WTC11 (cell line): ENCODE measurements at regions not wholly inside any gene's neighbourhood (a gene's known extent, or its start where the extent isn't known, plus 50 kb on each side); places are given as distances from the start of the nearest gene placed in this dataset.

Experiments used
- ATAC-seq: fragments of 200-7000 bp; cut with Tn5 transposase; 2 replicates; pipeline ENCODE4 v1.10.0; 2021; ENCODE audit warnings: mild to moderate bottlenecking, moderate library complexity
- CTCF ChIA-PET: fragments of 300-600 bp; sonication (Branson Sonifier 250); formaldehyde crosslinking; loops from one replicate; lab custom pipeline; 2021; ENCODE audit warnings: antibody characterized with exemption; lab: Charles Lee
- POLR2A ChIA-PET: fragments of 350-600 bp; sonication (Branson Sonifier 250); formaldehyde crosslinking; loops from one replicate; lab custom pipeline; 2021; ENCODE audit warnings: antibody characterized with exemption; lab: Charles Lee
- DNase-seq: peaks from one replicate; pipeline ENCODE4 v3.0.0; 2021; ENCODE audit warnings: low spot score
- H3K27ac Mint-ChIP-seq: 2 replicates; pipeline ENCODE4 v1.8.0; 2021; ENCODE audit warnings: mixed read lengths
- H3K27me3 Mint-ChIP-seq: 2 replicates; pipeline ENCODE4 v1.8.0; 2021; ENCODE audit warnings: low read depth, mild to moderate bottlenecking, moderate library complexity, mixed read lengths
- H3K36me3 Mint-ChIP-seq: 2 replicates; pipeline ENCODE4 v1.8.0; 2021; ENCODE audit warnings: mixed read lengths
- H3K4me1 Mint-ChIP-seq: 2 replicates; pipeline ENCODE4 v1.8.0; 2022; ENCODE audit warnings: mixed read lengths
- H3K4me3 Mint-ChIP-seq: 2 replicates; pipeline ENCODE4 v1.8.0; 2021; ENCODE audit warnings: mild to moderate bottlenecking, moderate library complexity, mixed read lengths
- H3K9me3 Mint-ChIP-seq: 2 replicates; pipeline ENCODE4 v1.8.0; 2021; ENCODE audit warnings: mixed read lengths
- ATF2 ChIP-seq: sonication (generic); formaldehyde crosslinking; IDR thresholded peaks from 2 replicates; pipeline ENCODE4 v1.8.1; 2022; ENCODE audit warnings: low read depth, missing genetic modification reagents, borderline replicate concordance
- ELF4 ChIP-seq: sonication (generic); formaldehyde crosslinking; IDR thresholded peaks from 2 replicates; pipeline ENCODE4 v1.8.1; 2022; ENCODE audit warnings: low read depth, mild to moderate bottlenecking, moderate library complexity, missing genetic modification reagents
- ERG ChIP-seq: fragments of 250-450 bp; sonication (Bioruptor Pico); IDR thresholded peaks from 2 replicates; pipeline ENCODE4 v1.8.0; 2021; ENCODE audit warnings: mild to moderate bottlenecking
- FOXK1 ChIP-seq: sonication (generic); formaldehyde crosslinking; IDR thresholded peaks from 2 replicates; pipeline ENCODE4 v1.8.0; 2022; ENCODE audit warnings: mild to moderate bottlenecking, moderate library complexity, missing genetic modification reagents
- FOXP1 ChIP-seq: sonication (generic); formaldehyde crosslinking; IDR thresholded peaks from 2 replicates; pipeline ENCODE4 v1.8.0; 2022; ENCODE audit warnings: missing genetic modification reagents, mild to moderate bottlenecking, moderate library complexity, borderline replicate concordance
- JUN ChIP-seq: sonication (generic); formaldehyde crosslinking; IDR thresholded peaks from 2 replicates; pipeline ENCODE4 v1.8.0; 2023; ENCODE audit warnings: mild to moderate bottlenecking, missing genetic modification reagents
- MYBL2 ChIP-seq: sonication (generic); formaldehyde crosslinking; IDR thresholded peaks from 2 replicates; pipeline ENCODE4 v1.8.1; 2023; ENCODE audit warnings: mild to moderate bottlenecking, moderate library complexity, missing genetic modification reagents
- PRDM15 ChIP-seq: sonication (generic); formaldehyde crosslinking; IDR thresholded peaks from 2 replicates; pipeline ENCODE4 v1.8.0; 2022; ENCODE audit warnings: missing genetic modification reagents
- SOX15 ChIP-seq: fragments of 250-450 bp; sonication (Bioruptor Pico); IDR thresholded peaks from 2 replicates; pipeline ENCODE4 v1.9.0; 2021; ENCODE audit warnings: mild to moderate bottlenecking
- ZBTB21 ChIP-seq: sonication (generic); formaldehyde crosslinking; IDR thresholded peaks from 2 replicates; pipeline ENCODE4 v1.8.1; 2023; ENCODE audit warnings: mild to moderate bottlenecking, missing genetic modification reagents, borderline replicate concordance
- ZMAT4 ChIP-seq: fragments of 250-450 bp; sonication (Bioruptor Pico); IDR thresholded peaks from 2 replicates; pipeline ENCODE4 v1.9.0; 2021; ENCODE audit warnings: mild to moderate bottlenecking
- ZNF232 ChIP-seq: sonication (generic); formaldehyde crosslinking; IDR thresholded peaks from 2 replicates; pipeline ENCODE4 v1.8.0; 2022; ENCODE audit warnings: mild to moderate bottlenecking, missing genetic modification reagents
- ZNF263 ChIP-seq: sonication (generic); formaldehyde crosslinking; IDR thresholded peaks from 2 replicates; pipeline ENCODE4 v1.8.1; 2022; ENCODE audit warnings: low read depth, mild to moderate bottlenecking, moderate library complexity, missing genetic modification reagents
- ZNF396 ChIP-seq: fragments of 250-450 bp; sonication (Bioruptor Pico); IDR thresholded peaks from 2 replicates; pipeline ENCODE4 v1.8.0; 2021; ENCODE audit warnings: mild to moderate bottlenecking, moderate library complexity, borderline replicate concordance
- ZNF425 ChIP-seq: fragments of 250-450 bp; sonication (Bioruptor Pico); conservative IDR thresholded peaks from 2 replicates; pipeline ENCODE4 v1.9.0; 2021; ENCODE audit warnings: mild to moderate bottlenecking

GRCh38 chr21:41638201-41638790 is 128.6 kb downstream of the RIPK4 start:
- Mint-ChIP-seq H3K4me1 (peaks cover 7% of the 10 kb centered on the region; the same call in 1 of the 2 replicates), H3K9me3 (peaks cover 7% of the 10 kb centered on the region), H3K27me3 (no peaks in the 10 kb centered on the region), H3K36me3 (no peaks in the 10 kb centered on the region), H3K27ac (no peak overlapping the region), H3K4me3 (no peak overlapping the region)
- POLR2A ChIA-PET: no interaction called here
- CTCF ChIA-PET: no interaction called here
- TF ChIP-seq ZNF396 (CRISPR knock-in tag) (no peak), ZBTB21 (CRISPR knock-in tag) (no peak), JUN (no peak), ZNF232 (CRISPR knock-in tag) (no peak), ZNF263 (no peak), ELF4 (CRISPR knock-in tag) (no peak), ZMAT4 (CRISPR knock-in tag) (no peak), ATF2 (CRISPR knock-in tag) (no peak), FOXP1 (CRISPR knock-in tag) (no peak), PRDM15 (CRISPR knock-in tag) (no peak), ZNF425 (CRISPR knock-in tag) (no peak), MYBL2 (CRISPR knock-in tag) (no peak), SOX15 (no peak), ERG (no peak), FOXK1 (CRISPR knock-in tag) (no peak)
- DNase-seq: no peak
- no peak for ATAC-seq
